Vagina (tissue), 2 donors: ENCODE measurements at regions not wholly inside any gene's neighbourhood (a gene's known extent, or its start where the extent isn't known, plus 50 kb on each side); places are given as distances from the start of the nearest gene placed in this dataset.

Experiments used
- POLR2AphosphoS5 ChIP-seq, 2 donors: sonication (generic); formaldehyde crosslinking; IDR thresholded peaks; one replicate each; pipeline ENCODE4 v1.9.0; 2017; ENCODE audit warnings: antibody characterized with exemption in 2 of 2, mild to moderate bottlenecking in 2 of 2, low read depth in 1 of 2; ENCODE audit not compliant: insufficient read depth in 1 of 2
- TF ChIP-seq, protein P1 (sequence below), 3 experiments: fragments of 450-650 bp in 2 of 3; fragments of 200-600 bp in 1 of 3; sonication (generic) in 1 of 3; IDR thresholded peaks; one replicate each; pipeline ENCODE4 v1.5.1; 2017 to 2019; ENCODE audit warnings: antibody characterized with exemption in 3 of 3, mild to moderate bottlenecking in 2 of 3, moderate library complexity in 2 of 3

DNA sequence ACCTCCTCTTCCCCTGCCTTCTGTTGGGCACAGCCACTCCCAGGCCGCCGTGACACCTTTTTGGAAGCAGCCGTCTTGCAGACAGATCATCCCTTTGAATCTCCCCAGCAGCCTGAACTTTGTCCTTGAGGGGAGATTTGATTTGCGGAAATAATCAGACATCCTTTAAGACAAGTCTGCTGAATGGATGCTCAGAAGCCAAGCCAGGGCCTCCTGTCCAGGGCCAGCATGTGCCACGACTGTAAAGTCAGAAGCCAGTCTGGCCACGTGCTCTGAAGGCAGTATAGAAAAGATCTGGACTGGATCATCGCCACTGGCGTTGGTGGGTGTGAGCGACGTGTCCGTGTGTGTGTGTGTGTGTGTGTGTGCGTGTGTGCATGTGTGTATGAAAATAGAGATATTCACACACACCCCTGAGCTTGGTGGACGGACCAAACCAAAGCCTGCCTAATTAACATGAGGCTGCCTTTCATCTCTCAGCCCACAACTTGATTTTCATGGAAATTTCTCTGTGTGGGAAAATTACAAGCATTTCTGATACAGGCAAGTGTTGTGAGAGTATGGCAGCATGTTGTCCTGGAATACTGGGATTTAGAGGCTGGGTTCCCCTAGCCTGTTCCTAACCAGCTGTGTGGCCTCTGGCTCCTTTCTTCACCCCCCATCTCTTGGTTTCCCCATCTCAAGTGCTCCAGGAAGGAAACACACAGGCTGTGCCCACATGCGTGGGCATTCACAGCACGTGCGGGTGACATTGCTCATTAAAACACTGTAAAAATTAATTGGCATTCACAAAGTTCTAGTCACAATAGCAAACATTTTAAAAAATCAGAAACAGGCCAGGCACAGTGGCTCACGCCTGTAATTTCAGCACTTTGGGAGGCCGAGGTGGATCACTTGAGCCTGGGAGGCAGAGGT is 61.8 kb upstream of the WNT7B start:
- TF ChIP-seq POLR2AphosphoS5 (IDR thresholded peaks at IDR 0.05; ENCODE audit: insufficient read depth in 1 of 2, low read depth in 1 of 2) = no peak
- TF ChIP-seq, protein P1, sequence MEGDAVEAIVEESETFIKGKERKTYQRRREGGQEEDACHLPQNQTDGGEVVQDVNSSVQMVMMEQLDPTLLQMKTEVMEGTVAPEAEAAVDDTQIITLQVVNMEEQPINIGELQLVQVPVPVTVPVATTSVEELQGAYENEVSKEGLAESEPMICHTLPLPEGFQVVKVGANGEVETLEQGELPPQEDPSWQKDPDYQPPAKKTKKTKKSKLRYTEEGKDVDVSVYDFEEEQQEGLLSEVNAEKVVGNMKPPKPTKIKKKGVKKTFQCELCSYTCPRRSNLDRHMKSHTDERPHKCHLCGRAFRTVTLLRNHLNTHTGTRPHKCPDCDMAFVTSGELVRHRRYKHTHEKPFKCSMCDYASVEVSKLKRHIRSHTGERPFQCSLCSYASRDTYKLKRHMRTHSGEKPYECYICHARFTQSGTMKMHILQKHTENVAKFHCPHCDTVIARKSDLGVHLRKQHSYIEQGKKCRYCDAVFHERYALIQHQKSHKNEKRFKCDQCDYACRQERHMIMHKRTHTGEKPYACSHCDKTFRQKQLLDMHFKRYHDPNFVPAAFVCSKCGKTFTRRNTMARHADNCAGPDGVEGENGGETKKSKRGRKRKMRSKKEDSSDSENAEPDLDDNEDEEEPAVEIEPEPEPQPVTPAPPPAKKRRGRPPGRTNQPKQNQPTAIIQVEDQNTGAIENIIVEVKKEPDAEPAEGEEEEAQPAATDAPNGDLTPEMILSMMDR (IDR thresholded peaks at IDR 0.05) = no peak
